CD1c-positive myeloid dendritic cell (primary cell): ENCODE measurements at regions not wholly inside any gene's neighbourhood (a gene's known extent, or its start where the extent isn't known, plus 50 kb on each side); places are given as distances from the start of the nearest gene placed in this dataset.

Source experiments
- DNase-seq: peaks from one replicate; pipeline ENCODE4 v3.0.0-alpha.2; 2016; ENCODE audit errors: extremely low spot score

GRCh38 chr4:108272561-108272960 lies 103.8 kb upstream of the LEF1 start:
- no peak for DNase-seq

GRCh38 chr4:108272046-108272445 lies 103.3 kb upstream of the LEF1 start:
- no peak for DNase-seq

GRCh38 chr4:108270466-108271450 lies 102.0 kb upstream of the LEF1 start:
- no peak for DNase-seq

- no peak for DNase-seq
These were observed 96.0 kb upstream of the LEF1 start for GRCh38 chr4:108264693-108265092.

GRCh38 chr4:108263057-108263456 lies 94.3 kb upstream of the LEF1 start:
- DNase-seq = no peak

- DNase-seq = no peak
These were observed 92.3 kb upstream of the LEF1 start for GRCh38 chr4:108261026-108261425.

GRCh38 chr4:108256538-108256937 lies 87.8 kb upstream of the LEF1 start:
- no peak for DNase-seq

GRCh38 chr4:108255203-108255747 lies 86.5 kb upstream of the LEF1 start:
- no peak for DNase-seq

- no peak for DNase-seq
These were observed 80.7 kb upstream of the LEF1 start for GRCh38 chr4:108249397-108249796.

GRCh38 chr4:108247387-108248049 lies 78.8 kb upstream of the LEF1 start:
- DNase-seq = no peak

- no peak for DNase-seq
These were observed 75.9 kb upstream of the LEF1 start for GRCh38 chr4:108244606-108245005.

- DNase-seq = no peak
These were observed 71.6 kb upstream of the LEF1 start for GRCh38 chr4:108240366-108240765.

GRCh38 chr4:108237693-108238092 lies 69.0 kb upstream of the LEF1 start:
- no peak for DNase-seq

GRCh38 chr4:108236264-108236663 lies 67.5 kb upstream of the LEF1 start:
- DNase-seq = no peak

- no peak for DNase-seq
These were observed 59.2 kb upstream of the LEF1 start for GRCh38 chr4:108227923-108228322.

GRCh38 chr4:108224611-108225053 lies 55.9 kb upstream of the LEF1 start:
- DNase-seq = no peak

- DNase-seq = no peak
These were observed 54.6 kb upstream of the LEF1 start for GRCh38 chr4:108223313-108223712.

- no peak for DNase-seq
These were observed 51.3 kb upstream of the LEF1 start for GRCh38 chr4:108219998-108220397.
